OCI-LY1 (cell line): ENCODE measurements at regions not wholly inside any gene's neighbourhood (a gene's known extent, or its start where the extent isn't known, plus 50 kb on each side); places are given as distances from the start of the nearest gene placed in this dataset.

ENCODE experiments used
- EZH2 ChIP-seq: fragments of 200-600 bp; sonication (generic), shearing (Covaris generic); IDR thresholded peaks from 2 replicates; pipeline ENCODE4 v1.8.0; 2017; ENCODE audit warnings: borderline replicate concordance, mixed run types, mild to moderate bottlenecking, antibody characterized with exemption, low read length, moderate library complexity, mixed read lengths
- TF ChIP-seq, protein P1 (sequence below): fragments of 200-600 bp; sonication (generic), shearing (Covaris generic); IDR thresholded peaks from 2 replicates; pipeline ENCODE4 v1.5.1; 2017; ENCODE audit warnings: mild to moderate bottlenecking, antibody characterized with exemption, low read length, moderate library complexity, mixed read lengths

DNA sequence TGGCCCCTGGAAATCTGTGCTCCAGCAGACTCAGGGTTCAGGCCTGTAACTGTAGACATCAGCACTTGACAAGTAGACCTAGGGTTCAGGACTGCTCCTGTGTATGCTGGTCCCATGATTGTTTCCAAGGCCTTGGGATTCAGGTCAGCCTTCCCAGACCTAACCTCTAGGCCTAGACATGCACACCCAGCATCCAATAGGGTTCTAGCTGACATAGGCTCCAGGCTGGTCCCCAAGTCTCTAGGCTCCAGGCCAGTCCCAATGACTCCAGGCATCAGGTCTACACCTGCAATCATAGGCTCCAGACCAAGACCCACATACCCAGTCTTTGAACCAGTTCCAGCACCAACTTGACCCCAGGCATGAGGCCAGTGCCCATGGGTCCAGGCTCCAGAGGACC lies 166.2 kb upstream of the GRIA4 start:
- TF ChIP-seq, protein P1, sequence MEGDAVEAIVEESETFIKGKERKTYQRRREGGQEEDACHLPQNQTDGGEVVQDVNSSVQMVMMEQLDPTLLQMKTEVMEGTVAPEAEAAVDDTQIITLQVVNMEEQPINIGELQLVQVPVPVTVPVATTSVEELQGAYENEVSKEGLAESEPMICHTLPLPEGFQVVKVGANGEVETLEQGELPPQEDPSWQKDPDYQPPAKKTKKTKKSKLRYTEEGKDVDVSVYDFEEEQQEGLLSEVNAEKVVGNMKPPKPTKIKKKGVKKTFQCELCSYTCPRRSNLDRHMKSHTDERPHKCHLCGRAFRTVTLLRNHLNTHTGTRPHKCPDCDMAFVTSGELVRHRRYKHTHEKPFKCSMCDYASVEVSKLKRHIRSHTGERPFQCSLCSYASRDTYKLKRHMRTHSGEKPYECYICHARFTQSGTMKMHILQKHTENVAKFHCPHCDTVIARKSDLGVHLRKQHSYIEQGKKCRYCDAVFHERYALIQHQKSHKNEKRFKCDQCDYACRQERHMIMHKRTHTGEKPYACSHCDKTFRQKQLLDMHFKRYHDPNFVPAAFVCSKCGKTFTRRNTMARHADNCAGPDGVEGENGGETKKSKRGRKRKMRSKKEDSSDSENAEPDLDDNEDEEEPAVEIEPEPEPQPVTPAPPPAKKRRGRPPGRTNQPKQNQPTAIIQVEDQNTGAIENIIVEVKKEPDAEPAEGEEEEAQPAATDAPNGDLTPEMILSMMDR, result no peak
- TF ChIP-seq EZH2, result no peak
